ENCODE measurements at regions not wholly inside any gene's neighbourhood (a gene's known extent, or its start where the extent isn't known, plus 50 kb on each side); places are given as distances from the start of the nearest gene placed in this dataset.

DNA sequence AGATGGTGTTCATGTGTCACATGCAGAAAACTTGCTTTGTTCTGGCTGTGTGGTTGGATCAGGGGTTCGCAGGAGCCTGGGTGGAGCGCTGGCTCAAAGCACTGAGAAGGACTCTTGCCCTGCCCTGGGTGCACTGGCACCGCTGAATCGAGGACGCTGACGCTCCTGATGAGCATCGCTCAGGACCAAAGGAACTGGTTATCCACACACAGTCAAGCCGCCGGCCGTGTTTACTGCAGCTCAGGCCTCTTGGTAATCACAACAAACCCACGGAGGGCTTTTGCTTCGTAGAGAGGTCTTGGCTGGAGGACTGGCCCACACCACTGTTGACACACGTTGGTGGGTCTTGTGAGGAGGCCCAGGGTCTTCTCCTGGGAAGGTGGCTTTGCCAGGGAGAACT is 299.4 kb upstream of the IRX2 start:
- Histone ChIP-seq H3K27ac (no peak overlapping the region), H3K4me1 (no peaks in the 10 kb centered on the region), H3K27me3 (no peaks in the 10 kb centered on the region), H3K4me3 (no peak overlapping the region), H3K9me3 (no peaks in the 10 kb centered on the region), H3K36me3 (no peaks in the 10 kb centered on the region)
- TF ChIP-seq, protein P1, sequence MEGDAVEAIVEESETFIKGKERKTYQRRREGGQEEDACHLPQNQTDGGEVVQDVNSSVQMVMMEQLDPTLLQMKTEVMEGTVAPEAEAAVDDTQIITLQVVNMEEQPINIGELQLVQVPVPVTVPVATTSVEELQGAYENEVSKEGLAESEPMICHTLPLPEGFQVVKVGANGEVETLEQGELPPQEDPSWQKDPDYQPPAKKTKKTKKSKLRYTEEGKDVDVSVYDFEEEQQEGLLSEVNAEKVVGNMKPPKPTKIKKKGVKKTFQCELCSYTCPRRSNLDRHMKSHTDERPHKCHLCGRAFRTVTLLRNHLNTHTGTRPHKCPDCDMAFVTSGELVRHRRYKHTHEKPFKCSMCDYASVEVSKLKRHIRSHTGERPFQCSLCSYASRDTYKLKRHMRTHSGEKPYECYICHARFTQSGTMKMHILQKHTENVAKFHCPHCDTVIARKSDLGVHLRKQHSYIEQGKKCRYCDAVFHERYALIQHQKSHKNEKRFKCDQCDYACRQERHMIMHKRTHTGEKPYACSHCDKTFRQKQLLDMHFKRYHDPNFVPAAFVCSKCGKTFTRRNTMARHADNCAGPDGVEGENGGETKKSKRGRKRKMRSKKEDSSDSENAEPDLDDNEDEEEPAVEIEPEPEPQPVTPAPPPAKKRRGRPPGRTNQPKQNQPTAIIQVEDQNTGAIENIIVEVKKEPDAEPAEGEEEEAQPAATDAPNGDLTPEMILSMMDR (IDR thresholded peaks at IDR 0.05), result no peak
- no peak for ATAC-seq
- no peak for DNase-seq
- intact Hi-C loops (cut with DNase I), result no loop called here

- no peak for DNase-seq
- Histone ChIP-seq H3K9me3 (no peaks in the 10 kb centered on the region), H3K27me3 (no peaks in the 10 kb centered on the region), H3K4me3 (no peak overlapping the region), H3K27ac (no peak overlapping the region), H3K36me3 (no peaks in the 10 kb centered on the region), H3K4me1 (no peaks in the 10 kb centered on the region)
- TF ChIP-seq, protein P1 (IDR thresholded peaks at IDR 0.05), result no peak
- intact Hi-C loops (cut with DNase I), result no loop called here
- no peak for ATAC-seq
Observed at GRCh38 chr5:3049261-3049660, 297.8 kb upstream of the IRX2 start.

DNA sequence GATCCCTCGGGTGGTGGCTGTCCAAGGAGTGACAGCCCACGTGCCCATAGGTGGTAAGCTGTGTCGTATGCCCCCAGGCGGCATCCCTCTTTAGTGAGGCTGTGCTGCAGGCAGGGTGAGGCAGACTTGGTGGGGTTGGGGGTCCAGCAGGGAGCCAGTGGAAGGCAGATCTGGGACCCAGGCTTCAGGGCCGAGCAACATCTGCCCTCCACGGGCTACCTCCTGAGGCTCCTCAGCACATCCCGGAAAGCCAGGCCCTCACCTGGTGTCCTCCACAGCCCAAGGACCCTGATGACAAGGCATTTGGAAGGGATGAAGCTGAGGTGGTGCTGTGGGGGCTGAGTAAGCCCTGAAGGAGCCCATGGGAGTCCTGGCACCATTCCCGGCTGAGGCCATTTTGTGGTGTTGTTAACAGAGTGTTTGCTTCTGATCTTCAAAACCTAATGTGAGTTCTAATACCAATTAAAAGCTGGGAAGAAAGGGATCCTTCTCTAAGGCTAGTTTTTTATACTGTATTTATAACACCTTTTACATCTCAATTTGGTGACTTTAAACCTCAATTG is 295.8 kb upstream of the IRX2 start:
- TF ChIP-seq, protein P1 (IDR thresholded peaks at IDR 0.05), result no peak
- H3K4me3 ChIP-seq, result no peak overlapping the region
- peak; percentile 20 for ATAC-seq
- H3K9me3 ChIP-seq, result no peaks in the 10 kb centered on the region
- no peak for DNase-seq
- intact Hi-C loops (cut with DNase I), result no loop called here
- H3K4me1 ChIP-seq, result no peaks in the 10 kb centered on the region
- H3K27me3 ChIP-seq, result no peaks in the 10 kb centered on the region
- no peaks in the 10 kb centered on the region for H3K36me3 ChIP-seq
- H3K27ac ChIP-seq, result no peak overlapping the region

DNA sequence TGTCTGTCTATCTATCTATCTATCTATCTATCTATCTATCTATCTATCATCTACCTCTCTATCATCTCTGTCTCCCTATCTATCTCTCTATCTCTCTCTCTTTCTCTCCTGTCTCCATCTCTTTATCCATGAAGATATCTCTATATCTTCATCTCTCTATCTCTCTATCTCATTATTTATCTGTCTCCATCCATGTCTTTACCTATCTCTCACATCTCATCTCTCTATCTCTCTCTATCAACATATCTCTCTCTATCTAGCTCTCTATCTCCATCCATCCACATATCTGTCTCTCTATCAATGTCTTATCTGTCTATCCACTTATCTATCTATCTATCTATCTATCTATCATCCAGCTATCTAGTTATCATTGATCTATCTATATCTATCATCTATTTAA is 292.1 kb upstream of the IRX2 start:
- H3K27ac ChIP-seq, result no peak overlapping the region
- TF ChIP-seq, protein P1 (IDR thresholded peaks at IDR 0.05), result no peak
- ATAC-seq (no peak), DNase-seq (no peak)
- no peaks in the 10 kb centered on the region for H3K36me3 ChIP-seq
- no peaks in the 10 kb centered on the region for H3K9me3 ChIP-seq
- H3K27me3 ChIP-seq, result no peaks in the 10 kb centered on the region
- H3K4me1 ChIP-seq, result no peaks in the 10 kb centered on the region
- intact Hi-C loops (cut with DNase I), result no loop called here
- no peak overlapping the region for H3K4me3 ChIP-seq

GRCh38 chr5:3041001-3041400 is 289.5 kb upstream of the IRX2 start:
- ATAC-seq, result no peak
- intact Hi-C loops (cut with DNase I), result no loop called here

More at GRCh38 chr5:3041001-3041400, 289.5 kb upstream of the IRX2 start:
- TF ChIP-seq, protein P1 (IDR thresholded peaks at IDR 0.05), result no peak
- Histone ChIP-seq H3K27me3 (no peaks in the 10 kb centered on the region), H3K4me3 (no peak overlapping the region), H3K27ac (no peak overlapping the region), H3K4me1 (no peaks in the 10 kb centered on the region), H3K9me3 (no peaks in the 10 kb centered on the region), H3K36me3 (no peaks in the 10 kb centered on the region)
- DNase-seq, result no peak

All from upper lobe of right lung (tissue), 1 donor.